Inflammatory macrophage treated with lipopolysaccharide for 4 hours (primary cell): ENCODE measurements at regions not wholly inside any gene's neighbourhood (a gene's known extent, or its start where the extent isn't known, plus 50 kb on each side); places are given as distances from the start of the nearest gene placed in this dataset.

Source experiments
- DNase-seq: peaks from one replicate; pipeline ENCODE4 v3.0.0-alpha.2; 2020

DNA sequence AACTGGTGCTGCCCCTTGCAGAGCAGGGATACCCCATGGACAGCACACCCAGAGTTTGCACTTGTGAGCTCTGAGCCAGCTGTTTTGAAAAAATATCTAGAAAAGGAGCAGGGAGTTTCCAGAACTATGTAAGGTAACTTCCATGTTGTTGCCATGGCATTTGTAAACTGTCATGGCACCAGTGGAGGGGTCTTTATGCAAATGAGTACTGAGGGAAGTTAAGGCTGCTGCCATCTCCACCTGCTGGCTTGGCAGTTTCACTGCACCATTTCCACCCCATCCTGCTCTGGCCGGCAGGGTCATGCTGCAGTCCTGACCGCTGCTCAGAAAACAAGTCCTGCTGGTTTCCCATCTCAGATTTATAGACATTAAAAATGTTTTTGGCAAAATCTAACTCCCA lies 52.3 kb upstream of the SNTG2 start:
- DNase-seq = no peak

- DNase-seq = no peak
Measured at GRCh38 chr2:897091-897490, 53.6 kb upstream of the SNTG2 start.

DNA sequence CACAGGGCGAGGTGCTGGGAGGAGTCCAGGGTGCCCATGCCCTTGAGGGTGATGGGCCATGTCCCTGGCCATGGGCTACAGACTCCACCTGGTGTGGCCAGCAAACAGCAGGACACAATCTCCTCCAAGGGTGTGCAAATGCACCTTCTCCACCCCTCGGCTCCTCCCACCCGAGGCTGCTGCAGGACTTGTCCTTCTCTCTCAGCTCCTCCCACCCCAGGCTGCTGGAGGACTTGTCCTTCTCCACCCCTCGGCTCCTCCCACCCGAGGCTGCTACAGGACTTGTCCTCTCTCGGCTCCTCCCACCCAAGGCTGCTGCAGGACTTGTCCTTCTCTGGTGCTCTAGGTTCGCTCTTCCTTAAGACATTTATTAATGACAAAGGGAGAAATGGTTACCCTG lies 57.3 kb upstream of the SNTG2 start:
- no peak for DNase-seq

DNA sequence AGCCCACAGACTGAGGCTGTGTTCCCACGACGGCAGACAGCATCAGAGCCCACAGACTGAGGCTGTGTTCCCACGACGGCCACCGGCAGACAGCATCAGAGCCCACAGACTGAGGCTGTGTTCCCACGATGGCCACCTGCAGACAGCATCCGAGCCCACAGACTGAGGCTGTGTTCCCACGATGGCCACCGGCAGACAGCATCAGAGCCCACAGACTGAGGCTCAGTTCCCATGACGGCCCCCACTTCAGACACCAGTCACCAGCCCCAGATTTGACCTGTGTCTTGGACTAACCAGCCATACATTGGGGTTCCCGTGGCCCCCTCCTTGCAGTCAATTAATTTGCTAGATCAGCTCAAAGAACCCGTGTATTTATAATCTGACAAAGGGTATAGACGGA lies 57.8 kb upstream of the SNTG2 start:
- DNase-seq = no peak

- DNase-seq = no peak
Measured at GRCh38 chr2:892401-892800, 58.2 kb upstream of the SNTG2 start.

- no peak for DNase-seq
Measured at GRCh38 chr2:891734-892133, 58.9 kb upstream of the SNTG2 start.

DNA sequence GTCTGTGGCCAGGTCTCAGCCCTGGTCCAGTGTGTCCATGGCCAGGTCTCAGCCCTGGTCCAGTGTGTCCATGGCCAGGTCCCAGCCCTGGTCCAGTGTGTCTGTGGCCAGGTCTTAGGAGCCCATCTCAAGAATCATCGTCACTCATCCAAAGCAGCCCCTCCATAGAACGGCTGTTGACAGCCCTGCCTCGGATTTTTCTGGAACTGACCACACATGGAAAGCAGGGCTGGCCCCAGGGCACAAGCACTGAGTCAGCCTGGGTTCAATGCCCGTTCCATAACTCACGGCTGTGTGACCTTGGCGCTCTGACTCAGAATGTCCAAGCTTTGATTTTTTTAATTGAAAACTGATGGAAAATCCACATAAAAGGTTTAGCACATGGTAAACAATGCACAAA lies 59.9 kb upstream of the SNTG2 start:
- no peak for DNase-seq

DNA sequence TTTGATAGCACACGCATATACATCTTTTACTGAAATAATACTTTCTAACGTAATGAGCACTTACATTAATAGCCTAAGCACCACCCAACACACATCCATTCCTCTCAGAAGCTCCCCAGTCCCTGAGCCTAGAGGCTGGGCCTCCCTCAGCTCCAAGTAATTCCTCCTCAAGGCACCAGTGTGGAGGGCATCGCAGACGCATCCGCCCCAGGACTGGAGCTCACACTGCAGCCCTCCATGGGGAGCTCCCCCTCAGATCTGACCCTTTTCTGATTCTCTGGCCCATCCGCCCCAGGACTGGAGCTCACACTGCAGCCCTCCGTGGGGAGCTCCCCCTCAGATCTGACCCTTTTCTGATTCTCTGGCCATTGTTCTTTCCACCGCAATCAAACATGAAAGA lies 60.4 kb upstream of the SNTG2 start:
- no peak for DNase-seq

GRCh38 chr2:888906-889566 lies 61.6 kb upstream of the SNTG2 start:
- no peak for DNase-seq

GRCh38 chr2:888211-888801 lies 62.3 kb upstream of the SNTG2 start:
- DNase-seq = no peak

DNA sequence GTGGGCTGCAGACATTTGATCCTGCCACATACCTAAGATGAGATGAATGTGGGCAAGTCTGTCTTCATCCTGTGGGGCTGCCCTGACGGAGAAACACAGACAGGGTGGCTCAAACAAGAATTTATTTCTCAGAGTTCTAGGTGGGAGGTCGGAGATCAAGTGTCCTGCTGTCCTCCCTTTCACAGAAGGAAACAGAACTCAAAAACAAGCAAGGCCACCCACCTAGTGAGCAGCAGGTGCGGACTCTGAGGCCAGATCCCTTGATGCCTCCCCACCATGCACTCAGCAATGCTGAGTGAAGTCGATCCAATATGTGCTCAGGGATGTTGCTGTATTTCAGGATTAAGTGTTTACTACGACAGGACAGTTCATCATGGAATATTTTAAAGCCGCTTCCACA lies 63.0 kb upstream of the SNTG2 start:
- DNase-seq = no peak

DNA sequence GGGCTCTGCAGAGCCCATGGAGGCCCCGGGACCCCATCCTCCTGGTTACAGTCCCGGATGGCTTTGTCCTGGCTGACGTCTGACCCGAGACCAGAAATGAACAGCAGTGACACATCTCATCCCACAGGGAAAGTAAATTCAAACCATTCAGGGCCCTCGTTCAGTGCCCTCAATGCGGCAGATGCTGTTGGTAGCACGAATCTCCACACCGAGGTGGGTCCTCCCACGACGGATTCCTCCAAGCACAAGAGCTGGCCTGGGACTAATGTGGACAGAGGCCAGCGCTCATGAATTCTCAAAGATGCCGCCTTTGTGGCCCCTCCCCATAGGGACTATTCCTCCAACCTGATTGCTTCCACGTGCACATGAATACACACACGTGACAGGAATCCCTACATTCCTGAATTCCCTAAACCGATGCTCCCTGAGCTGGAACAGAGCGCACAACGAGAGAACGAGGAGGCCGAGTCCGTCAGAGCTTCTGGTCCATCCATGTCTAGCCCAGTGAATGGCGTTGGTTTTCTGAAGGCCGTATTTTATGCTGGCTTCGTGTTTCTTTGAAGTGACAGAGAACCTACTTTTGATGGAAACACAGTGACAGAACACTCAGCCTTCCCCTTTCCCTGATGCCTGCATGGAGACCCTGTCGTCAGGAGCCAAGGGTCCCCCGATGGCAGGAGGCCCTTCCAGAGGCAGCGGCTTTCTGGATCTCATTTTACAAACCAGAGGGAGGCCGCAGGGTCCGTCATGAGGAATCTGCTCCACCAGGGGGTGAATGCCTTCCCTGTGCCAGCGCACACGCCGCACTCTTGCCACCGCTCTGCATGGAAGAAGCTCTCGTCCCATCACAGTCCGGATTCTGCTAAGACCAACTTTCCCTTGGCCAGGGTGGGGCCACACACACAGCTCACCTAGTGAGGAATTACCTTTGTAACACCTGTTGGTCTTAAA lies 64.3 kb upstream of the SNTG2 start:
- DNase-seq = no peak

DNA sequence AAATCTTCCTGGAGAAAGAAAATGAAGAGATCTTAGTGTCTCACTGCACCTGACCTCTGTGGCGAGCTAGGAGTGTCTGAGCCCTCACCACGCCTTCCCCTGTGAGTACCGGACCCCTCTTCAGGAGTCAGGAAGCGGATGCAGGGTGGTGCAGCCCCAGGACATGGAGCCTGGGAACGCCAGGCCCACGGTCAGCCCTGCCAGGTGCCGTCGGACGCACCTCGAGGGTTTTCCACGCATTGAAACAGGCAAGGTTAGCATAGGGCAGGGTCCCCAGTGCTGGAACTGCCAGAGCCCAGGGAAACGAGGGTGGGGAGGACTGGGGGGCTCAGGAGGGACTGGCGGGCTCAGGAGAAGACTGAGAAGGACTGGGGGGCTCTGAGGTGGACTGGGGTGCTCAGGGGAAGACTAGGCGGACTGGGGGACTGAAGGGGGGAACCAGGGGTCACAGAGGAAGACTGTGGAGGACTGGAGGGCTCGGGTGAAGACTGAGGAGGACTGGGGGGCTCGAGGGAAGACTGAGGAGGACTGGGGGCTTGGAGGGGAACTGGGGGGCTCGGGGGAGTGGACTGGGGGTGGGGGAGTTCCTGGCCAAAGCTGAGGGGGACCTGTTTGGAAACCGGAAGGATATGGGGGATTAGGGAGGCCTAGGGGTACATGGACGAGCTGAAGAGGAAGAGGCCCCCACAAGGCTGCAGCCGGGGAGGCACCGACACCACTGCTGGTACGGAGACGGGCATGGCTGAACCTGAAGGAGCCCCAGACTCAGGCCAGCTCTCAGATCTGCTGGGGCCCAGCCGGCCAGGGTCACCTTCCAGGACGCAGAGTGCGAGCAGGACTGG lies 65.2 kb upstream of the SNTG2 start:
- no peak for DNase-seq

DNA sequence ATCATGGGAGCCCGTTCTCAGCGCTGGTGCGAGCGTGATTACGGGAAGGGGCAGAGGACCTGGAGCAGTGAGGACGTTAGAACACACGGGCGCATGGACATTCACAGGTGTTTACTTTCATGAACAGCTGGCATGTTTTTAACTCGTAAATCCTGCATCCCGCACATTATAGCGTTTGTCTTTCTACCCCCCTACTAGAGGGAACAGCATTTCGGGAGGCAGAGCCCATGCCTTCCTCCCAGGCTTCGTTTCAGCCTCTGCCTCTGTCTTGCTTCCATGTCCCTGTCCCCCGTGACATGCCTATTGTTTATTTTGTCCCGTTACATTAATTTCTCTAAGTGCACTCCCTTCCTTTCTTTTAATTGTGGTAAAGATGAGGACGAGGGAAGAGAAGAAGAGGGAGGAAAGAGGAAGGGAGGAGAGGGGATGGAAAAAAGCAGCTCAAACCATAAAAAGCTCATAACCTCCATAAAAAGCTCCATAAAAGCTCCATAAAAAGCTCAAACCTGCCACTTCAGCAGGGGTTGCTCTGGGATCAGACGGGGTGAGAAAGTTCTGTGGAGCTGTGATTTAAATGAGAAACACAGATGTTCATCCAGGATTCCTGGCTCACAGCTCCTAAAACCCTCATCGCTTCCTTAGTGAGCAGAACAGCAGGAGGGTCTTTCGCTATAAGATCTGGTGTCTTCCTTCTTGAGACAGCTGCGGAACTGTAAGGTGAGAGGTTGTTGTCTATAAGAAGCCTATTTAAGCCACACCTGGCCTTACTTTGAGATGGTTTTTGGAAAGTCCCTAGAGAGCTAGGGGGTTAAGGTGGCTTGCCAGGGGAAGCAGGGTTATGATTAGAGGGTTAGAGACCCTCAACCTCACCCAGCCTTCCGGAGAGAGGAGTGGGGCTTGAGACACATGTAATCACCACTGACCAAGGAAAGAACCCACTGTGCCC lies 66.6 kb upstream of the SNTG2 start:
- DNase-seq = no peak

- no peak for DNase-seq
Measured at GRCh38 chr2:883260-883802, 67.3 kb upstream of the SNTG2 start.

GRCh38 chr2:881204-881918 lies 69.3 kb upstream of the SNTG2 start:
- no peak for DNase-seq

DNA sequence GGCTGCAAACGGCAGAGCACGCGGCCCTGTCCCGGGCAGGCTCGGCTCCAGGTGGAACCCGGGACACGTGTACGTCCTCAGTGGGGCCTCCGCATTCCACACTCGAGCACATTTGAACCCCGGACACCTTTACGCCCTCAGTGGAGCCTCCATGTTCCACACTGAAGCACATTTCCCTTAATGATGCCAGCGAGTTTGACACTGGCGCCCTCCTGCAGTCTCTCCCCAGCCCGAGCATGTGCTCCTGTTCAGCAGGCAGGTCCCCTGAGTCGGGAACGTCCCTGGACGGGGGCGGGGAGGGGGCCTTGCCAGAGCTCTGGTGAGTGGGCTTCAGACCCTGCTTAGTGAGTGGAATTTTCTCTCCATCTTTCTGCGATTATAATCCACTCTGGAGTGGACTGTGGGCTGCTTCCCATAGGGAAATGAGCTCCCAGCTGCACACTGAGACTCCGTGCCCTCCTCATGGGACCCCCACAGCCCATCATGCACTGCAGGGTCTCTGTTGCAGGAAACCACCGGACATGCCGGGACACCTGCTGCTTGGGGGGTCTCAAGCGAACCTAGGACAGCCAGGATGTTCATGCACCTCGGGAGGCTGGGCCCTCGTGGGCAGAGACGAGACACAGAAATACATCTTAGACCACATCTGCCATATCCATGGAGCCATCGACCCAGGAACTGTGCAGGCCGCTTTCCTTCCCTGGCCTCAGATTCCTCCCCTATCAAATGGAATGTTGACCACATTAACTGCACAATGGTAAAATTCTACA lies 70.3 kb upstream of the SNTG2 start:
- DNase-seq = no peak

DNA sequence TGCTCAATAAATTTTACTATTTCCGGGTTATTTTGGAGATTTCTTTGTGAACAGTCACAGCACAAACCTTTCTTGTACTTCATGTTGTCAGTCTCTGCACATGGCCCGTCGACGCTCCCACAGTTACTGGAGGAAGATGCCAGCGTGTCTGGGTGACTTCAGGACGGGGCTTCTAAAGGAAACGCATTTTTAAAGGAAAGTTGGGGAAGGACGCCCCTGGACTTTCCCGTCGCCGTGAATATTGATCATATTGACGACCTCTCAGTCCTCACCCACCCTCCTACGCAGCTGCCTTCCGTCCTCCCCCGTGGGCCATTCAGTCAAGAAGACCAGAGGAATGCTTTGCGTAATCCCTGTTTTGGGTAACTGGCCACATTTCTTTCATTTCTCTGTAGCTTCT lies 71.1 kb upstream of the SNTG2 start:
- DNase-seq = no peak

DNA sequence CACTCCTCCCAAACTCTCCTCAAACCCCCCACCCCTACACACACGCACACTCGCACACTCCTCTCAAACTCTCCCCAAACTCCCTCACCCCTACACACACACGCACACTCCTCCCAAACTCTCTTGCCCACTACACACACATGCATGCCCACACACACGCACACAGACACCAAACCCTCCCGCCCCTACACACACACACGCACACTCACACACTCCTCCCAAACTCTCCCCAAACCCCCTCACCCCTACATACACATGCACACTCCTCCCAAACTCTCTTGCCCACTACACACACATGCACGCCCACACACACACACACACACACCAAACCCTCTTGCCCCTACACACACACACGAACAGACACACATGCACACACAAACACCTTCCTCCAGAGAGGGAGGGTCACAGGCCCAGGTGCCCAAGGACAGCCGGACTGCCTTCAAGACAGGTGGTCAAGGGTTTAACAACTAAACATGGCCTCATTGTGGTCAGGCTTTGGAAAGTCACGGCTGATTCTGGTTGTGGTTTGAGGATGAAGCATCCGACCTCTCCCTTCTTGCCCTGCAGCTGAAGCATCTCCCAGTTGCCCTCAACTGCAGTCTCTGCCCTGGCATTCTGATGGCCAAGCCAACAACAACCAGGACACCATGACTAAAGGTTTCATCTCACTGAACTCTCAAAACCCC lies 72.3 kb upstream of the SNTG2 start:
- DNase-seq = no peak

DNA sequence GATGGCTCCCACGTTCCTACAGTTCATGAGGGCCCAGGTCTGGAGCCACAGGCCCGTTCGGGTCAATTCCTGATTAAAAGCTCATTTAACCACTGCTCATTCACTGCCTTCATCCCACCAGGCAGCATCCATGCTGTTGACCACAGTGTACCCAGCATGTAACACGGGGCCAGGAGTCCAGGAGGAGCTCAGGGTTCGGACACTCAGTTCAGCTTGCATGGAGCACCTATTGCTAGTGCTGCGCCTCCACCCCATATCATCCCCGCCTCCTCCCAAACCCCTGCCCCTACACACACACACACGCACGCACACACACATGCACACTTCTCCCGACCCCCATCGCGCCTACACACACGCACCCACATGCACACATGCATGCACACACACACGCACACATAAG lies 72.9 kb upstream of the SNTG2 start:
- no peak for DNase-seq
